ENCODE measurements at regions not wholly inside any gene's neighbourhood (a gene's known extent, or its start where the extent isn't known, plus 50 kb on each side); places are given as distances from the start of the nearest gene placed in this dataset.

DNA sequence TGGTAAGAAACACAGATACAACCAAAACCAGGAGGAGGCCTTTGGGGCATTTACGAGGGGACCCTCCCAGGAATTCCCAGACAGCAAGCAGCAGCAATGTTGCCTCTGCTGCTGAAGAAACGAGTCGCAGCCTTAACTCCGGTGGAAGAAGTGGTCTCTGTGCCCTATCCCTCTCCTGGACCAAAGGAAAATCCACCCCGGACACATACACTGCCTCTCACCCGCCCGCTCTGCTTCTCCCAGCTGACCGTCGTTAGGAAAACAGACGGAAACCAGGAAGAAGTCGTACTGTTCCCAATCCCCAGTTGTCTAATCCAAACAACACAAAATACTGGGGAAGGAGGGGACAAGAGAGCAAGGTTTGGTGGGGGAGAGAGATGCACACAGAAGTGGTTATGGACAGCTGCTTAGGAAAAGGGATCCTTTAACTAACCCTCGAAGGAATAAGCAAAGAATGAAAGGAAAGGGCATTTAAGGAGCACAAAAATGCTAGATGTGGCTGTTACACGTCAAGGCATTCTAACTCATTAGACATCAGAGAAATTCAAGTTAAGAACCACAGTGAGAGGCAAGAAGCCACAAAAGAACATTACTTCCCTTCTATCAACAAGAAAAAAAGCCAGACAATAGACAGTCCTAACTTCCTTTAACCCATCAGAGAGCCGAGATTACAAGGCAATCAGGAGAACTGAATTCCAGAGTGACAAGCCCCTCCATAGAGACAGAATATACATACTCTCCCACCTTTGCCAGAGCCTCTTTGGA is 71.9 kb downstream of the ACTL7B start:
- TF ChIP-seq, protein P1, sequence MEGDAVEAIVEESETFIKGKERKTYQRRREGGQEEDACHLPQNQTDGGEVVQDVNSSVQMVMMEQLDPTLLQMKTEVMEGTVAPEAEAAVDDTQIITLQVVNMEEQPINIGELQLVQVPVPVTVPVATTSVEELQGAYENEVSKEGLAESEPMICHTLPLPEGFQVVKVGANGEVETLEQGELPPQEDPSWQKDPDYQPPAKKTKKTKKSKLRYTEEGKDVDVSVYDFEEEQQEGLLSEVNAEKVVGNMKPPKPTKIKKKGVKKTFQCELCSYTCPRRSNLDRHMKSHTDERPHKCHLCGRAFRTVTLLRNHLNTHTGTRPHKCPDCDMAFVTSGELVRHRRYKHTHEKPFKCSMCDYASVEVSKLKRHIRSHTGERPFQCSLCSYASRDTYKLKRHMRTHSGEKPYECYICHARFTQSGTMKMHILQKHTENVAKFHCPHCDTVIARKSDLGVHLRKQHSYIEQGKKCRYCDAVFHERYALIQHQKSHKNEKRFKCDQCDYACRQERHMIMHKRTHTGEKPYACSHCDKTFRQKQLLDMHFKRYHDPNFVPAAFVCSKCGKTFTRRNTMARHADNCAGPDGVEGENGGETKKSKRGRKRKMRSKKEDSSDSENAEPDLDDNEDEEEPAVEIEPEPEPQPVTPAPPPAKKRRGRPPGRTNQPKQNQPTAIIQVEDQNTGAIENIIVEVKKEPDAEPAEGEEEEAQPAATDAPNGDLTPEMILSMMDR (tag by site-specific recombination; IDR thresholded peaks at IDR 0.05): no peak
- TF ChIP-seq, protein P2, sequence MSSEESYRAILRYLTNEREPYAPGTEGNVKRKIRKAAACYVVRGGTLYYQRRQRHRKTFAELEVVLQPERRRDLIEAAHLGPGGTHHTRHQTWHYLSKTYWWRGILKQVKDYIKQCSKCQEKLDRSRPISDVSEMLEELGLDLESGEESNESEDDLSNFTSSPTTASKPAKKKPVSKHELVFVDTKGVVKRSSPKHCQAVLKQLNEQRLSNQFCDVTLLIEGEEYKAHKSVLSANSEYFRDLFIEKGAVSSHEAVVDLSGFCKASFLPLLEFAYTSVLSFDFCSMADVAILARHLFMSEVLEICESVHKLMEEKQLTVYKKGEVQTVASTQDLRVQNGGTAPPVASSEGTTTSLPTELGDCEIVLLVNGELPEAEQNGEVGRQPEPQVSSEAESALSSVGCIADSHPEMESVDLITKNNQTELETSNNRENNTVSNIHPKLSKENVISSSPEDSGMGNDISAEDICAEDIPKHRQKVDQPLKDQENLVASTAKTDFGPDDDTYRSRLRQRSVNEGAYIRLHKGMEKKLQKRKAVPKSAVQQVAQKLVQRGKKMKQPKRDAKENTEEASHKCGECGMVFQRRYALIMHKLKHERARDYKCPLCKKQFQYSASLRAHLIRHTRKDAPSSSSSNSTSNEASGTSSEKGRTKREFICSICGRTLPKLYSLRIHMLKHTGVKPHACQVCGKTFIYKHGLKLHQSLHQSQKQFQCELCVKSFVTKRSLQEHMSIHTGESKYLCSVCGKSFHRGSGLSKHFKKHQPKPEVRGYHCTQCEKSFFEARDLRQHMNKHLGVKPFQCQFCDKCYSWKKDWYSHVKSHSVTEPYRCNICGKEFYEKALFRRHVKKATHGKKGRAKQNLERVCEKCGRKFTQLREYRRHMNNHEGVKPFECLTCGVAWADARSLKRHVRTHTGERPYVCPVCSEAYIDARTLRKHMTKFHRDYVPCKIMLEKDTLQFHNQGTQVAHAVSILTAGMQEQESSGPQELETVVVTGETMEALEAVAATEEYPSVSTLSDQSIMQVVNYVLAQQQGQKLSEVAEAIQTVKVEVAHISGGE (tag by site-specific recombination; conservative IDR thresholded peaks at IDR 0.05; ENCODE audit: low read depth): no peak
- TF ChIP-seq ZNF544 (tag by site-specific recombination; IDR thresholded peaks at IDR 0.05): no peak
